HG03457 (cell line): ENCODE measurements at regions not wholly inside any gene's neighbourhood (a gene's known extent, or its start where the extent isn't known, plus 50 kb on each side); places are given as distances from the start of the nearest gene placed in this dataset.
"Not testable (repeated sequence)": the region's sequence is repeated elsewhere in the genome, so short reads cannot be mapped to it uniquely, and the experiment has no call there.

Experiments used
- ATAC-seq: cut with Tn5 transposase; IDR thresholded peaks from one replicate; pipeline ENCODE4 v1.9.1; 2021; ENCODE audit warnings: moderate number of reproducible peaks; ENCODE audit not compliant: unreplicated experiment

GRCh38 chr6:147667082-147667481 is 158.6 kb downstream of the SAMD5 start:
- no peak for ATAC-seq

GRCh38 chr6:147674099-147674498 is 165.6 kb downstream of the SAMD5 start:
- ATAC-seq: no peak

- ATAC-seq: no peak
These were observed 166.3 kb downstream of the SAMD5 start for GRCh38 chr6:147674794-147675193.

- no peak for ATAC-seq
These were observed 166.8 kb downstream of the SAMD5 start for GRCh38 chr6:147675281-147675680.

GRCh38 chr6:147676495-147677199 is 168.2 kb downstream of the SAMD5 start:
- ATAC-seq: no peak

GRCh38 chr6:147677647-147678046 is 169.2 kb downstream of the SAMD5 start:
- no peak for ATAC-seq

GRCh38 chr6:147678253-147678652 is 169.8 kb downstream of the SAMD5 start:
- ATAC-seq: no peak

- ATAC-seq: no peak
These were observed 176.4 kb downstream of the SAMD5 start for GRCh38 chr6:147684906-147685305.

GRCh38 chr6:147689398-147689797 is 180.9 kb downstream of the SAMD5 start:
- no peak for ATAC-seq

- ATAC-seq: no peak
These were observed 183.0 kb downstream of the SAMD5 start for GRCh38 chr6:147691446-147691845.

- no peak for ATAC-seq
These were observed 184.7 kb downstream of the SAMD5 start for GRCh38 chr6:147693181-147693580.

- not testable (repeated sequence) for ATAC-seq
These were observed 186.1 kb downstream of the SAMD5 start for GRCh38 chr6:147694556-147694955.

- no peak for ATAC-seq
These were observed 187.3 kb downstream of the SAMD5 start for GRCh38 chr6:147695819-147696218.

- ATAC-seq: no peak
These were observed 190.7 kb downstream of the SAMD5 start for GRCh38 chr6:147699140-147699539.

- ATAC-seq: no peak
These were observed 191.1 kb downstream of the SAMD5 start for GRCh38 chr6:147699637-147700036.

GRCh38 chr6:147700436-147701209 is 192.1 kb downstream of the SAMD5 start:
- no peak for ATAC-seq

GRCh38 chr6:147704691-147705090 is 196.2 kb downstream of the SAMD5 start:
- no peak for ATAC-seq

GRCh38 chr6:147707524-147707923 is 199.0 kb downstream of the SAMD5 start:
- no peak for ATAC-seq

- ATAC-seq: no peak
These were observed 199.7 kb downstream of the SAMD5 start for GRCh38 chr6:147708170-147708569.

GRCh38 chr6:147709396-147710272 is 201.1 kb downstream of the SAMD5 start:
- no peak for ATAC-seq

- no peak for ATAC-seq
These were observed 202.4 kb downstream of the SAMD5 start for GRCh38 chr6:147710890-147711289.
